Activated naive CD4-positive, alpha-beta T cell treated with anti-CD3 and anti-CD28 coated beads, Interleukin-2, amount 50 U/mL, for 24 hours (primary cell): ENCODE measurements at regions not wholly inside any gene's neighbourhood (a gene's known extent, or its start where the extent isn't known, plus 50 kb on each side); places are given as distances from the start of the nearest gene placed in this dataset.
"Not testable (repeated sequence)": the region's sequence is repeated elsewhere in the genome, so short reads cannot be mapped to it uniquely, and the experiment has no call there.

Source experiments
- H3K27ac Mint-ChIP-seq: one replicate; pipeline ENCODE4 v1.8.0; 2021; ENCODE audit warnings: mild to moderate bottlenecking, mixed read lengths
- H3K27me3 Mint-ChIP-seq: one replicate; pipeline ENCODE4 v1.8.0; 2021; ENCODE audit warnings: mixed read lengths
- H3K36me3 Mint-ChIP-seq: one replicate; pipeline ENCODE4 v1.8.0; 2021; ENCODE audit warnings: mixed read lengths
- H3K4me1 Mint-ChIP-seq: one replicate; pipeline ENCODE4 v1.8.0; 2021; ENCODE audit warnings: mixed read lengths
- H3K4me3 Mint-ChIP-seq: one replicate; pipeline ENCODE4 v1.8.0; 2021; ENCODE audit warnings: mild to moderate bottlenecking, mixed read lengths
- H3K9me3 Mint-ChIP-seq: one replicate; pipeline ENCODE4 v1.8.0; 2021; ENCODE audit warnings: mixed read lengths

GRCh38 chr4:181793096-181793495 lies 450.1 kb upstream of the TENM3 start:
- Mint-ChIP-seq H3K9me3 (peaks cover 6% of the 10 kb centered on the region), H3K4me3 (no peak overlapping the region), H3K27me3 (no peaks in the 10 kb centered on the region), H3K36me3 (no peaks in the 10 kb centered on the region), H3K27ac (no peak overlapping the region), H3K4me1 (no peaks in the 10 kb centered on the region)

- H3K4me3 Mint-ChIP-seq: no peak overlapping the region
- H3K9me3 Mint-ChIP-seq: no peaks in the 10 kb centered on the region
- H3K27me3 Mint-ChIP-seq: no peaks in the 10 kb centered on the region
- H3K27ac Mint-ChIP-seq: no peak overlapping the region
- H3K36me3 Mint-ChIP-seq: no peaks in the 10 kb centered on the region
- H3K4me1 Mint-ChIP-seq: no peaks in the 10 kb centered on the region
Observed at GRCh38 chr4:181796502-181796901, 446.7 kb upstream of the TENM3 start.

GRCh38 chr4:181798536-181798935 lies 444.7 kb upstream of the TENM3 start:
- Mint-ChIP-seq H3K27me3 (no peaks in the 10 kb centered on the region), H3K27ac (no peak overlapping the region), H3K9me3 (no peaks in the 10 kb centered on the region), H3K4me3 (no peak overlapping the region), H3K36me3 (no peaks in the 10 kb centered on the region), H3K4me1 (no peaks in the 10 kb centered on the region)

DNA sequence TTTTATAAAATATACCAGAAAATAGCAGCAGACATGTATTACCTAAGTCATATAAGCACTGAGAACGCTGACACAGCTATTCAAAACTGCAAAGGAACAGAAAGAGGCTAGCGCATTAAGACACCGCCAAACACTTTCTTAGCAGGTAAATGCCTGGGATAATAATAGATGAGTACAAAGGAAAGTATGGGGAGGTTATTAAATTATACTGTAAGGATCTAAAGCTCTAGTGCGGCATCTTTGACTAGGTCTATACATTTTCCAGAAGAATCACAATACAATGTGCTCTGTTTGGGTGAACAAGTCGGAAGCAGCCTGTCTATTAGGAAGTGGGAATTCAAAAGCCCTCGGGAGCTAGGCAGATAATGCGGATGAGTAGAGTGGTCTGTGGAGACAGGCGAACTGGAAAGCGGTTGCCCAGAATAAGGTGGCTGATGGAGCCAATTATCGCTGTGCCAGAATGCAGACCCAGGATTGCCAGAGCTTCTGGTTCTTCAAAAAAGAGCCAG lies 443.6 kb upstream of the TENM3 start:
- Mint-ChIP-seq H3K9me3 (no peaks in the 10 kb centered on the region), H3K36me3 (no peaks in the 10 kb centered on the region), H3K4me1 (no peaks in the 10 kb centered on the region), H3K27me3 (no peaks in the 10 kb centered on the region), H3K4me3 (no peak overlapping the region), H3K27ac (no peak overlapping the region)

DNA sequence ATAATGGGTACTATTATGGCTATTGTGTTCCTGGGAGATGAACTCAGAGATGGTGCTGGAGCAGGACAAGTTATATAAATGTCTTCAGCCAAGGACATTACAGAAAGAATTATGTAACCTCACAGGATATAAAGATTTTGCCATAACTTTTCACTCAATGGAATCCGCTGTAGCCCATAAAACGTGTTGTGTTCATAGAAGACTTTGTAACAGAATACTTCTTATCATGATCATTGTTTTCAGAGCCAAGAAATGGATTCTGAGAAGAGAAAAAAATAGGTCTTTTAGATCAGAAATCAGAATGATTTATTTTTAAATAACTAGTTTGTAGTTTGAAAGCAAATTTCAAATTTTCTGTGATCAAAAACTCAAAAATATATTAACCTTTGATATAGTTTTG lies 441.0 kb upstream of the TENM3 start:
- H3K9me3 Mint-ChIP-seq: no peaks in the 10 kb centered on the region

GRCh38 chr4:181807771-181808170 lies 435.4 kb upstream of the TENM3 start:
- H3K27ac Mint-ChIP-seq: no peak overlapping the region
- H3K27me3 Mint-ChIP-seq: no peaks in the 10 kb centered on the region
- H3K4me3 Mint-ChIP-seq: no peak overlapping the region
- H3K36me3 Mint-ChIP-seq: no peaks in the 10 kb centered on the region
- no peaks in the 10 kb centered on the region for H3K4me1 Mint-ChIP-seq
- H3K9me3 Mint-ChIP-seq: no peaks in the 10 kb centered on the region

More for the DNA sequence above, 441.0 kb upstream of the TENM3 start:
- Mint-ChIP-seq H3K4me1 (no peaks in the 10 kb centered on the region), H3K4me3 (no peak overlapping the region), H3K27ac (no peak overlapping the region), H3K36me3 (no peaks in the 10 kb centered on the region), H3K27me3 (no peaks in the 10 kb centered on the region)

- Mint-ChIP-seq H3K9me3 (peaks cover 9% of the 10 kb centered on the region), H3K36me3 (no peaks in the 10 kb centered on the region), H3K27me3 (no peaks in the 10 kb centered on the region), H3K27ac (no peak overlapping the region), H3K4me3 (no peak overlapping the region), H3K4me1 (no peaks in the 10 kb centered on the region)
Observed at GRCh38 chr4:181810711-181811110, 432.5 kb upstream of the TENM3 start.

GRCh38 chr4:181811550-181811949 lies 431.7 kb upstream of the TENM3 start:
- H3K4me3 Mint-ChIP-seq, H3K27me3 Mint-ChIP-seq, H3K36me3 Mint-ChIP-seq, H3K27ac Mint-ChIP-seq, H3K9me3 Mint-ChIP-seq, H3K4me1 Mint-ChIP-seq: not testable (repeated sequence)

DNA sequence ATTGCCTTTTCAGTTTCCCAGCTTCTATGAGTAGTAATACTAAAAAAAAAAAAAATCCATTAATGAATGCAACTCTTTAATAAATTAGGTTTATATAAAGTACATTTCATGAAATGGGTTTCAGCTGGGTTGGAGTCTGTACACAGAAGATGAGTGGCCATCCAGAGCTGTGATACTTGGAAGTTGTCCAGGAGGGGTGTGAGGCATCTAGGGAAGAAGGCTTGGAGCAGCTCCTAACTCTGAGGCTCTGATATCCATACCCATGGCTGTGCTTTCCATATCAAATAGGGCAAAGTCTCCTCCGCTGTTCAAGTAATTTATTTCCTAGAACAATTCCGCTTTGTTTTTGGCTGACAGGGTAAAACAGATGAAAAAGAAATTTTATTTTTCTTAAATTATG lies 423.3 kb upstream of the TENM3 start:
- H3K4me1 Mint-ChIP-seq: no peaks in the 10 kb centered on the region

GRCh38 chr4:181820553-181820952 lies 422.6 kb upstream of the TENM3 start:
- Mint-ChIP-seq H3K4me1 (no peaks in the 10 kb centered on the region), H3K36me3 (no peaks in the 10 kb centered on the region), H3K27me3 (no peaks in the 10 kb centered on the region), H3K4me3 (no peak overlapping the region), H3K9me3 (no peaks in the 10 kb centered on the region), H3K27ac (no peak overlapping the region)

More for the DNA sequence above, 423.3 kb upstream of the TENM3 start:
- no peak overlapping the region for H3K4me3 Mint-ChIP-seq
- no peak overlapping the region for H3K27ac Mint-ChIP-seq
- no peaks in the 10 kb centered on the region for H3K36me3 Mint-ChIP-seq
- no peaks in the 10 kb centered on the region for H3K27me3 Mint-ChIP-seq
- H3K9me3 Mint-ChIP-seq: no peaks in the 10 kb centered on the region

DNA sequence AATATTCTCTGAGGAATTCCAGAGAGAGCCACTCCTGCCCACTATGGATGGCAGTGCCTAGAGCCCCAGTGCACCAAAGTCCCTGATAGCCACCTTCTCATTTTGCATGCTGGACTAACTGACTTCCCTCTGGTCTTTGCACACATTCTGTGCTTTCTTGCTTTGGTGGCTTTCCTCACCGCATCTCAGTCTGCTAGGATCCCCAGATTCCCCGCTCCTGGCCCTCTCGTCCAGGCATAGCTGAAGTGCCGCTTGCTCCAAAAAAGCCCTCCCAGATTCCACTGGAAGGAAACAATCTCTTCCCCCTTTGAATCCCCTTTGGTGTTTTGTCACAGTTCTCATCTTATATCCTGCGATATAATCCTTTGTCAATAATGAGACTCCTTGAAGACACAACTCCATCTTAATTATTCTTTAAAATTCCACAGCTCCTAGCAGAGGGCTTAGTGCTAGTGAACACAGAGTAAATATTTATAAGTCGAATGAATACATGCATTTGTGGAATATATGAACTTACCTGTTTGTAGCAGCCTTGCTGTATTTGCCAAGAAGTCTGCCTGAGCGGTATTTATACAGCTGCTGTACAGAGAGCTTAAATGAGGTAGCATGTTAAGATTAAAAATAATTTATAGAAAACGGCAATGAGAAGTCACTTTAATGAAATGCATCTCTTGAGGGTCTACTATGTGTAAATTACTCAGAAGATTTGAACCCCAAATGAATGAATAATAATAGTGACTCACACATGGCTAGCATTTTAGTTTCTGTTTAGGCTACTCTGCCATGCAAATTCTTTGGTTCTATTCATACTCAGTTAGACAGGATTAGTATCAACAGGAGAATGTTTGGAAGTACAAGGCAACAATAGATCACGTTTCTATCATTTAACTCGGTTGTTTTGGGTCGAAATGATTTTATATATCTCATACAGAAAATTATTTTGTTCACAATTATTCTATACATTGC lies 421.9 kb upstream of the TENM3 start:
- Mint-ChIP-seq H3K4me1 (no peaks in the 10 kb centered on the region), H3K9me3 (no peaks in the 10 kb centered on the region), H3K4me3 (no peak overlapping the region), H3K36me3 (no peaks in the 10 kb centered on the region), H3K27me3 (no peaks in the 10 kb centered on the region), H3K27ac (no peak overlapping the region)

GRCh38 chr4:181822005-181822375 lies 421.2 kb upstream of the TENM3 start:
- Mint-ChIP-seq H3K27ac (no peak overlapping the region), H3K36me3 (no peaks in the 10 kb centered on the region), H3K4me3 (no peak overlapping the region), H3K4me1 (no peaks in the 10 kb centered on the region), H3K9me3 (no peaks in the 10 kb centered on the region), H3K27me3 (no peaks in the 10 kb centered on the region)

DNA sequence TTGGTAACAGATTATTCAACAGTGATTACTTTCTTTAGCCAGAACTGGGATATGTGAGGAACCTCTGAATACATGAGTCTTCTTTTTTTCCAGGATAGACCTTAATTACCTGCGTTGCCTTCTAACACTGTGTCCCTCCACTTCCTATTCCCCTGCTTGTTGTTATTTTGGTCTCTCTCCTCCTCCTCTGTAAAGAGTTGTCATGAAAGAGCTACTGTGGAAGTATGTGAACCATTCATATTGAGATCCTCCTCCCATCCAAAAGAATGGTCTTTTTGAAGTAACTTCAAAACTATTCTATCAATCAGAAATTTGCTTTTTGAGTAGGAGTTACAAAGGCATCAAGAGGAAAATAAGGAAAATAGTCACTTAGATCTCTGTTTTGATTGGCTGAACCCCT lies 420.0 kb upstream of the TENM3 start:
- Mint-ChIP-seq H3K27me3 (no peaks in the 10 kb centered on the region), H3K4me3 (no peak overlapping the region), H3K4me1 (no peaks in the 10 kb centered on the region), H3K27ac (no peak overlapping the region), H3K36me3 (no peaks in the 10 kb centered on the region), H3K9me3 (peaks cover 2% of the 10 kb centered on the region)

- no peaks in the 10 kb centered on the region for H3K36me3 Mint-ChIP-seq
- H3K4me3 Mint-ChIP-seq: no peak overlapping the region
- H3K4me1 Mint-ChIP-seq: no peaks in the 10 kb centered on the region
- no peak overlapping the region for H3K27ac Mint-ChIP-seq
- H3K9me3 Mint-ChIP-seq: peaks cover 4% of the 10 kb centered on the region
- no peaks in the 10 kb centered on the region for H3K27me3 Mint-ChIP-seq
Observed at GRCh38 chr4:181823645-181824044, 419.6 kb upstream of the TENM3 start.

DNA sequence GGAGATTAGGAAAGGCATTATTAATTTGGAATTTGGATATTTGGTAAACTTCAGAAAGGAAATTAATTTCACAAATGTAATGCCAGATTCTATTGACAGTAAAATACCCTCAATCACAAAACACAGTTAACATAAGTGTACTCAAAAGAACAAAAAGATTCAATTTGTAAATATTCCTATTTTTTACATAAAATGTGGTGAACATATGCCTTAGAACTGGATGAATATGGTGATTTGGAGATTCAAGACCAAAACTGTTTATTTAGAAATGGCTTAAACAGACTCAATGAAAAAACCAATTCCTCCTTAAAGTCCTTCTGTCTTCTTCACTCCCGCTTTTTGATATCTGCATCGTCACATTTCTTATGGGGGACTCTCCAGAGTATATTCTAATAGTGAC lies 417.6 kb upstream of the TENM3 start:
- no peak overlapping the region for H3K27ac Mint-ChIP-seq
- peaks cover 4% of the 10 kb centered on the region for H3K9me3 Mint-ChIP-seq
- H3K36me3 Mint-ChIP-seq: no peaks in the 10 kb centered on the region
- no peaks in the 10 kb centered on the region for H3K4me1 Mint-ChIP-seq
- no peak overlapping the region for H3K4me3 Mint-ChIP-seq
- no peaks in the 10 kb centered on the region for H3K27me3 Mint-ChIP-seq

DNA sequence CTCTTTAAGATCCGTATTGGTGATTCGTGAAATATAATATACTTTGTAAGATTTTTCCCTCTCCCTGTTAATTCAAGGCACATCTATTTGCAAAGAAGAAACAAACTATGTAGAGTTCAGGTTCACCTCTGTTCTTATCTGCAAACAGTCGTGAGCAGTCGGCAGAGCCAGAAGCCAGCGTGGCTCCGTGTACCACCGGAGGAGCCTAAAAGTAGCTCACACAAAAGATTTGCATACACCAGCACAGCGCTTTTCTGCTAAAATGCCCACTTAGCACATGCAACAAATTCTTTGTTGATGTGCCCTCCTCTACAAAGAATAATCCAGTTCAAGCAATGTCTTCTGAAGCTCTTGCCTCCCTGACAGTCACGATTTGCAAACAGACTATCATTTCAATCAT lies 416.0 kb upstream of the TENM3 start:
- Mint-ChIP-seq H3K9me3 (peaks cover 4% of the 10 kb centered on the region), H3K27ac (no peak overlapping the region), H3K27me3 (no peaks in the 10 kb centered on the region), H3K4me1 (no peaks in the 10 kb centered on the region), H3K4me3 (no peak overlapping the region), H3K36me3 (no peaks in the 10 kb centered on the region)
